Breast epithelium (tissue), 3 donors: ENCODE measurements at regions not wholly inside any gene's neighbourhood (a gene's known extent, or its start where the extent isn't known, plus 50 kb on each side); places are given as distances from the start of the nearest gene placed in this dataset.
"Not testable (repeated sequence)": the region's sequence is repeated elsewhere in the genome, so short reads cannot be mapped to it uniquely, and the experiment has no call there.

Source experiments
- CTCF ChIP-seq, 3 donors: fragments of 450-650 bp; IDR thresholded peaks; one replicate each; pipeline ENCODE4 v1.5.1; 2016 to 2017; ENCODE audit warnings: antibody characterized with exemption in 3 of 3, mild to moderate bottlenecking in 3 of 3, moderate library complexity in 3 of 3
- POLR2A ChIP-seq: fragments of 450-650 bp; IDR thresholded peaks from one replicate; pipeline ENCODE4 v1.6.1; 2016; ENCODE audit warnings: antibody characterized with exemption, mild to moderate bottlenecking, moderate library complexity
- POLR2AphosphoS5 ChIP-seq, 3 donors: sonication (generic); formaldehyde crosslinking; IDR thresholded peaks; one replicate each; pipeline ENCODE4 v1.6.1; 2017; ENCODE audit warnings: antibody characterized with exemption in 3 of 3

GRCh38 chr5:110005907-110006562 lies 316.3 kb downstream of the MAN2A1 start:
- not testable (repeated sequence) for TF ChIP-seq POLR2AphosphoS5 (IDR thresholded peaks at IDR 0.05); CTCF (IDR thresholded peaks at IDR 0.05); POLR2A
